ENCODE measurements at regions not wholly inside any gene's neighbourhood (a gene's known extent, or its start where the extent isn't known, plus 50 kb on each side); places are given as distances from the start of the nearest gene placed in this dataset.

GRCh38 chr15:53351373-53351772 is 408.1 kb downstream of the WDR72 start:
- no peaks in the 10 kb centered on the region for H3K27me3 ChIP-seq (ENCODE audit: control insufficient read depth, insufficient read depth, low read length)
- no peaks in the 10 kb centered on the region for H3K4me1 ChIP-seq (ENCODE audit: control insufficient read depth, insufficient read depth, low read length)
- no peak overlapping the region for H3K4me3 ChIP-seq (ENCODE audit: low read depth in 2 of 2, low read length in 2 of 2)
- no peak overlapping the region for H3K27ac ChIP-seq (ENCODE audit: low read length)
- CTCF ChIA-PET: no interaction called here
- no peaks in the 10 kb centered on the region for H3K36me3 ChIP-seq (ENCODE audit: control insufficient read depth, insufficient read depth, low read length)
- BruUV-seq (replicated peaks): no TSS peak
- POLR2A ChIA-PET: no interaction called here
- TF ChIP-seq TCF7L2 (IDR thresholded peaks at IDR 0.05; ENCODE audit: low read depth, low read length) (no peak), POLR2AphosphoS5 (IDR thresholded peaks at IDR 0.05; ENCODE audit: low read depth, low read length) (no peak), REST (IDR thresholded peaks at IDR 0.05; ENCODE audit: insufficient read depth in 1 of 2, low read depth in 2 of 2, low read length in 1 of 2) (no peak), SIN3A (IDR thresholded peaks at IDR 0.05; ENCODE audit: borderline replicate concordance, insufficient read depth, low read depth, low read length) (no peak)
- TF ChIP-seq, protein P1, sequence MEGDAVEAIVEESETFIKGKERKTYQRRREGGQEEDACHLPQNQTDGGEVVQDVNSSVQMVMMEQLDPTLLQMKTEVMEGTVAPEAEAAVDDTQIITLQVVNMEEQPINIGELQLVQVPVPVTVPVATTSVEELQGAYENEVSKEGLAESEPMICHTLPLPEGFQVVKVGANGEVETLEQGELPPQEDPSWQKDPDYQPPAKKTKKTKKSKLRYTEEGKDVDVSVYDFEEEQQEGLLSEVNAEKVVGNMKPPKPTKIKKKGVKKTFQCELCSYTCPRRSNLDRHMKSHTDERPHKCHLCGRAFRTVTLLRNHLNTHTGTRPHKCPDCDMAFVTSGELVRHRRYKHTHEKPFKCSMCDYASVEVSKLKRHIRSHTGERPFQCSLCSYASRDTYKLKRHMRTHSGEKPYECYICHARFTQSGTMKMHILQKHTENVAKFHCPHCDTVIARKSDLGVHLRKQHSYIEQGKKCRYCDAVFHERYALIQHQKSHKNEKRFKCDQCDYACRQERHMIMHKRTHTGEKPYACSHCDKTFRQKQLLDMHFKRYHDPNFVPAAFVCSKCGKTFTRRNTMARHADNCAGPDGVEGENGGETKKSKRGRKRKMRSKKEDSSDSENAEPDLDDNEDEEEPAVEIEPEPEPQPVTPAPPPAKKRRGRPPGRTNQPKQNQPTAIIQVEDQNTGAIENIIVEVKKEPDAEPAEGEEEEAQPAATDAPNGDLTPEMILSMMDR (IDR thresholded peaks at IDR 0.05): no peak
- no peaks in the 10 kb centered on the region for H3K9me3 ChIP-seq (ENCODE audit: control insufficient read depth, insufficient read depth, low read depth, low read length)
- in situ Hi-C loops (cut with HindIII; ENCODE audit: low pct_unique_long_range_greater_than_20kb, low sequenced_read_pairs) (no loop called here), intact Hi-C loops (cut with micrococcal nuclease; ENCODE audit: unreplicated experiment) (no loop called here)
- DNase-seq (ENCODE audit: low read depth, low spot score): no peak
- no peak for ATAC-seq

GRCh38 chr15:53346583-53346982 is 412.9 kb downstream of the WDR72 start:
- H3K4me3 ChIP-seq (ENCODE audit: low read depth in 2 of 2, low read length in 2 of 2): no peak overlapping the region
- intact Hi-C loops (cut with micrococcal nuclease; ENCODE audit: unreplicated experiment) (no loop called here), in situ Hi-C loops (cut with HindIII; ENCODE audit: low pct_unique_long_range_greater_than_20kb, low sequenced_read_pairs) (no loop called here)
- no peak overlapping the region for H3K27ac ChIP-seq (ENCODE audit: low read length)
- no peaks in the 10 kb centered on the region for H3K9me3 ChIP-seq (ENCODE audit: control insufficient read depth, insufficient read depth, low read depth, low read length)
- H3K36me3 ChIP-seq (ENCODE audit: control insufficient read depth, insufficient read depth, low read length): no peaks in the 10 kb centered on the region
- ATAC-seq: no peak
- H3K27me3 ChIP-seq (ENCODE audit: control insufficient read depth, insufficient read depth, low read length): no peaks in the 10 kb centered on the region
- no peak for DNase-seq (ENCODE audit: low read depth, low spot score)
- TF ChIP-seq SIN3A (IDR thresholded peaks at IDR 0.05; ENCODE audit: borderline replicate concordance, insufficient read depth, low read depth, low read length) (no peak), POLR2AphosphoS5 (IDR thresholded peaks at IDR 0.05; ENCODE audit: low read depth, low read length) (no peak), TCF7L2 (IDR thresholded peaks at IDR 0.05; ENCODE audit: low read depth, low read length) (no peak), REST (IDR thresholded peaks at IDR 0.05; ENCODE audit: insufficient read depth in 1 of 2, low read depth in 2 of 2, low read length in 1 of 2) (no peak)
- TF ChIP-seq, protein P1 (IDR thresholded peaks at IDR 0.05): no peak
- CTCF ChIA-PET: no interaction called here
- no peaks in the 10 kb centered on the region for H3K4me1 ChIP-seq (ENCODE audit: control insufficient read depth, insufficient read depth, low read length)
- POLR2A ChIA-PET: no interaction called here
- no TSS peak for BruUV-seq (replicated peaks)
